Spleen (tissue), 11 donors: ENCODE measurements at regions not wholly inside any gene's neighbourhood (a gene's known extent, or its start where the extent isn't known, plus 50 kb on each side); places are given as distances from the start of the nearest gene placed in this dataset.

Experiments used
- DNase-seq: peaks from one replicate; pipeline ENCODE4 v3.0.0-alpha.2; 2020
- H3K27ac ChIP-seq, 8 donors: fragments of 200-600 bp; sonication (generic) in 7 of 8; 1 replicate in 4 of 8; 2 replicates in 4 of 8; pipeline versions ENCODE4 v1.5.0 to v1.8.0; 2016 to 2021; ENCODE audit warnings: inconsistent platforms in 4 of 8, mild to moderate bottlenecking in 4 of 8, moderate library complexity in 1 of 8
- H3K27me3 ChIP-seq, 7 donors: fragments of 200-600 bp; sonication (generic) in 6 of 7; replicated peaks in 1 of 7; 1 replicate in 4 of 7; 2 replicates in 3 of 7; pipeline versions ENCODE4 v1.5.0 to v1.8.0; 2016 to 2021; ENCODE audit warnings: inconsistent platforms in 3 of 7, mild to moderate bottlenecking in 1 of 7
- H3K36me3 ChIP-seq, 6 donors: fragments of 200-600 bp; sonication (generic) in 5 of 6; 1 replicate in 4 of 6; 2 replicates in 2 of 6; pipeline versions ENCODE4 v1.5.0 to v1.8.0; 2016 to 2021; ENCODE audit warnings: inconsistent platforms in 2 of 6
- H3K4me1 ChIP-seq, 6 donors: fragments of 200-600 bp; sonication (generic) in 5 of 6; 1 replicate in 3 of 6; 2 replicates in 3 of 6; pipeline versions ENCODE4 v1.5.0 to v1.8.0; 2016 to 2021; ENCODE audit warnings: inconsistent platforms in 3 of 6
- H3K4me3 ChIP-seq, 8 donors: fragments of 200-600 bp; sonication (generic) in 7 of 8; 1 replicate in 4 of 8; 2 replicates in 4 of 8; pipeline versions ENCODE4 v1.5.0 to v1.8.0; 2016 to 2021; ENCODE audit warnings: inconsistent platforms in 4 of 8, mild to moderate bottlenecking in 4 of 8, moderate library complexity in 2 of 8
- H3K9me3 ChIP-seq, 8 donors: fragments of 200-600 bp; sonication (generic) in 7 of 8; 1 replicate in 4 of 8; 2 replicates in 4 of 8; pipeline versions ENCODE4 v1.5.0 to v1.8.0; 2016 to 2021; ENCODE audit warnings: inconsistent platforms in 4 of 8
- POLR2A ChIP-seq, 3 donors: fragments of 450-650 bp; IDR thresholded peaks; one replicate each; pipeline ENCODE4 v1.5.1; 2017; ENCODE audit warnings: antibody characterized with exemption in 3 of 3, mild to moderate bottlenecking in 1 of 3
- POLR2AphosphoS5 ChIP-seq, 3 donors: sonication (generic); formaldehyde crosslinking; IDR thresholded peaks; one replicate each; pipeline ENCODE4 v1.5.1; 2017; ENCODE audit warnings: antibody characterized with exemption in 3 of 3
- WGBS, 5 donors: extraction: QIAGEN DNeasy Blood & Tissue Kit in 3 of 5; methylation state at CpG; one replicate each; pipeline versions ENCODE4 v1.1.5 to v1.1.7; 2013 to 2018; 5-methylcytosine and 5-hydroxymethylcytosine counted together
- intact Hi-C: fragments of 100-400 bp; cut with DNase I; formaldehyde crosslinking; loops from one replicate; pipeline ENCODE4 v1.15.0; 2023; ENCODE audit warnings: low total_unique reads
- TF ChIP-seq, protein P1 (sequence below), 11 experiments: fragments of 200-600 bp in 7 of 11; fragments of 450-650 bp in 4 of 11; sonication (generic) in 4 of 11; IDR thresholded peaks in 8 of 11; conservative IDR thresholded peaks in 3 of 11; 1 replicate in 7 of 11; 2 replicates in 4 of 11; pipeline versions ENCODE4 v1.4.0 to v1.8.0; 2016 to 2021; ENCODE audit warnings: antibody characterized with exemption in 11 of 11, inconsistent platforms in 4 of 11, mild to moderate bottlenecking in 1 of 11
- donor health status: healthy with polysubstance abuse.
- donor health status: DM: no; HTN: no; CAD: no; lungs with moderate emphysema.
- donor health status: DM: no; HTN: no; CAD: no.
- donor health status: Bipolar disorder and iron deficiency.
- donor health status: healthy.
- donor health status: DM: no; HTN: no; CAD: no.
- donor health status: DM: yes; HTN: yes; CAD: no.

- Histone ChIP-seq H3K27ac (no peak overlapping the region), H3K36me3 (no peaks in the 10 kb centered on the region), H3K9me3 (peaks cover 0 to 35% (median 12%) of the 10 kb centered on the region in 8 donors), H3K4me3 (no peak overlapping the region), H3K4me1 (no peaks in the 10 kb centered on the region), H3K27me3 (no peaks in the 10 kb centered on the region)
- WGBS, 5 donors = 90 to 93% (median 92%) methylated on average over 7 of the region's 7 CpGs
- intact Hi-C loops = no loop called here
- no peak for DNase-seq
- no peak for TF ChIP-seq POLR2AphosphoS5 (IDR thresholded peaks at IDR 0.05)
- TF ChIP-seq, protein P1, sequence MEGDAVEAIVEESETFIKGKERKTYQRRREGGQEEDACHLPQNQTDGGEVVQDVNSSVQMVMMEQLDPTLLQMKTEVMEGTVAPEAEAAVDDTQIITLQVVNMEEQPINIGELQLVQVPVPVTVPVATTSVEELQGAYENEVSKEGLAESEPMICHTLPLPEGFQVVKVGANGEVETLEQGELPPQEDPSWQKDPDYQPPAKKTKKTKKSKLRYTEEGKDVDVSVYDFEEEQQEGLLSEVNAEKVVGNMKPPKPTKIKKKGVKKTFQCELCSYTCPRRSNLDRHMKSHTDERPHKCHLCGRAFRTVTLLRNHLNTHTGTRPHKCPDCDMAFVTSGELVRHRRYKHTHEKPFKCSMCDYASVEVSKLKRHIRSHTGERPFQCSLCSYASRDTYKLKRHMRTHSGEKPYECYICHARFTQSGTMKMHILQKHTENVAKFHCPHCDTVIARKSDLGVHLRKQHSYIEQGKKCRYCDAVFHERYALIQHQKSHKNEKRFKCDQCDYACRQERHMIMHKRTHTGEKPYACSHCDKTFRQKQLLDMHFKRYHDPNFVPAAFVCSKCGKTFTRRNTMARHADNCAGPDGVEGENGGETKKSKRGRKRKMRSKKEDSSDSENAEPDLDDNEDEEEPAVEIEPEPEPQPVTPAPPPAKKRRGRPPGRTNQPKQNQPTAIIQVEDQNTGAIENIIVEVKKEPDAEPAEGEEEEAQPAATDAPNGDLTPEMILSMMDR (IDR thresholded peaks at IDR 0.05 in 8 of 11, conservative IDR thresholded peaks at IDR 0.05 in 3 of 11) = no peak
- TF ChIP-seq POLR2A (IDR thresholded peaks at IDR 0.05) = no peak
Measured at GRCh38 chr7:68421712-68422111, 1176.6 kb upstream of the AUTS2 start.

DNA sequence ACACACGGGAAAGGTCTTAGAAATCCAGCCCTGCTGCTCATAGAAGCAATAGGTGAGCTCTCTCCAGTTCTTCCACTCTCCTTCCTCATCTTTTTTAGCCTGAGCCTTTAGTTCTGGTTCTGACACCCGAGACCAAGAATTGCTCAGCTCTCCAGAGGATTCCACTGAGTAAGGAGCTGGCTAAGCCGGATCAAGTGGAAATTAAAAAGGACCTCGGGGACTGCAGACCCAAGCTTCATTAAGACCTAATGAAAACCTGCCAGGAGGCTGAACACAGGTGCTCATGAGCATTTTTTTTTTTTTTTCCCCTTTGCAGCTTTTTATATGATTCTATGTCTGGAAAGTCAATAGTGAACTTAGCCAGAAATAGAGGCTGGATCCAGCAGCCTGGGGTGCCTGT, 1176.0 kb upstream of the AUTS2 start:
- DNase-seq = no peak
- H3K27ac ChIP-seq = no peak overlapping the region
- no peak overlapping the region for H3K4me3 ChIP-seq
- H3K4me1 ChIP-seq = no peaks in the 10 kb centered on the region
- intact Hi-C loops = no loop called here
- no peak for TF ChIP-seq POLR2A (IDR thresholded peaks at IDR 0.05)
- no peak for TF ChIP-seq POLR2AphosphoS5 (IDR thresholded peaks at IDR 0.05)
- TF ChIP-seq, protein P1 (IDR thresholded peaks at IDR 0.05 in 8 of 11, conservative IDR thresholded peaks at IDR 0.05 in 3 of 11) = no peak
- peaks cover 0 to 32% (median 12%) of the 10 kb centered on the region in 8 donors for H3K9me3 ChIP-seq
- no peaks in the 10 kb centered on the region for H3K27me3 ChIP-seq
- 52 to 91% (median 64%) methylated on average over 4 of the region's 4 CpGs for WGBS, 5 donors
- no peaks in the 10 kb centered on the region for H3K36me3 ChIP-seq

GRCh38 chr7:68423356-68423755, 1174.9 kb upstream of the AUTS2 start:
- WGBS, 5 donors = 76 to 86% (median 80%) methylated on average over 5 of the region's 5 CpGs
- Histone ChIP-seq H3K9me3 (peaks cover 0 to 22% (median 10%) of the 10 kb centered on the region in 8 donors), H3K4me3 (no peak overlapping the region), H3K36me3 (no peaks in the 10 kb centered on the region), H3K27me3 (no peaks in the 10 kb centered on the region), H3K27ac (no peak overlapping the region), H3K4me1 (no peaks in the 10 kb centered on the region)
- intact Hi-C loops = no loop called here
- TF ChIP-seq POLR2AphosphoS5 (IDR thresholded peaks at IDR 0.05) (no peak), POLR2A (IDR thresholded peaks at IDR 0.05) (no peak)
- TF ChIP-seq, protein P1 (IDR thresholded peaks at IDR 0.05 in 8 of 11, conservative IDR thresholded peaks at IDR 0.05 in 3 of 11) = no peak
- DNase-seq = no peak

GRCh38 chr7:68424658-68425297, 1173.5 kb upstream of the AUTS2 start:
- no peaks in the 10 kb centered on the region for H3K27me3 ChIP-seq
- no peak overlapping the region for H3K4me3 ChIP-seq
- no peaks in the 10 kb centered on the region for H3K36me3 ChIP-seq
- peaks cover 0 to 18% (median 3%) of the 10 kb centered on the region in 8 donors for H3K9me3 ChIP-seq
- H3K4me1 ChIP-seq = no peaks in the 10 kb centered on the region
- TF ChIP-seq, protein P1 (IDR thresholded peaks at IDR 0.05 in 8 of 11, conservative IDR thresholded peaks at IDR 0.05 in 3 of 11) = no peak
- no peak for TF ChIP-seq POLR2AphosphoS5 (IDR thresholded peaks at IDR 0.05)
- TF ChIP-seq POLR2A (IDR thresholded peaks at IDR 0.05) = no peak
- DNase-seq = no peak
- intact Hi-C loops = no loop called here
- no peak overlapping the region for H3K27ac ChIP-seq
- 81 to 90% (median 89%) methylated on average over 4 of the region's 4 CpGs for WGBS, 5 donors
